ENCODE measurements at regions not wholly inside any gene's neighbourhood (a gene's known extent, or its start where the extent isn't known, plus 50 kb on each side); places are given as distances from the start of the nearest gene placed in this dataset.
"Not testable (repeated sequence)": the region's sequence is repeated elsewhere in the genome, so short reads cannot be mapped to it uniquely, and the experiment has no call there.

- not testable (repeated sequence) for DNase-seq
Measured at GRCh38 chr13:62729746-62730145, 1314.1 kb upstream of the PCDH20 start.

GRCh38 chr13:62721893-62722292, 1306.2 kb upstream of the PCDH20 start:
- DNase-seq, result no peak

- DNase-seq, result not testable (repeated sequence)
Measured at GRCh38 chr13:62711948-62712347, 1296.3 kb upstream of the PCDH20 start.

- no peak for DNase-seq
Measured at GRCh38 chr13:62710787-62711186, 1295.1 kb upstream of the PCDH20 start.

GRCh38 chr13:62706048-62706447, 1290.4 kb upstream of the PCDH20 start:
- no peak for DNase-seq

GRCh38 chr13:62704875-62705274, 1289.2 kb upstream of the PCDH20 start:
- DNase-seq, result no peak

GRCh38 chr13:62702502-62702901, 1286.9 kb upstream of the PCDH20 start:
- no peak for DNase-seq

GRCh38 chr13:62697701-62698100, 1282.1 kb upstream of the PCDH20 start:
- no peak for DNase-seq

- DNase-seq, result no peak
Measured at GRCh38 chr13:62696490-62696889, 1280.8 kb upstream of the PCDH20 start.

GRCh38 chr13:62687732-62688131, 1272.1 kb upstream of the PCDH20 start:
- DNase-seq, result no peak

GRCh38 chr13:62684359-62684758, 1268.7 kb upstream of the PCDH20 start:
- DNase-seq, result no peak

GRCh38 chr13:62682788-62683187, 1267.1 kb upstream of the PCDH20 start:
- DNase-seq, result no peak

GRCh38 chr13:62678039-62678438, 1262.4 kb upstream of the PCDH20 start:
- DNase-seq, result no peak

GRCh38 chr13:62663767-62664166, 1248.1 kb upstream of the PCDH20 start:
- no peak for DNase-seq

GRCh38 chr13:62659365-62659764, 1243.7 kb upstream of the PCDH20 start:
- no peak for DNase-seq

GRCh38 chr13:62653371-62653770, 1237.7 kb upstream of the PCDH20 start:
- no peak for DNase-seq

- no peak for DNase-seq
Measured at GRCh38 chr13:62643799-62644524, 1228.3 kb upstream of the PCDH20 start.

- DNase-seq, result no peak
Measured at GRCh38 chr13:62643007-62643483, 1227.4 kb upstream of the PCDH20 start.

- DNase-seq, result no peak
Measured at GRCh38 chr13:62635161-62635560, 1219.5 kb upstream of the PCDH20 start.

- DNase-seq, result no peak
Measured at GRCh38 chr13:62633448-62633847, 1217.8 kb upstream of the PCDH20 start.

- no peak for DNase-seq
Measured at GRCh38 chr13:62631619-62632018, 1216.0 kb upstream of the PCDH20 start.

GRCh38 chr13:62631124-62631523, 1215.5 kb upstream of the PCDH20 start:
- no peak for DNase-seq

GRCh38 chr13:62629618-62630017, 1214.0 kb upstream of the PCDH20 start:
- DNase-seq, result no peak

- DNase-seq, result no peak
Measured at GRCh38 chr13:62627226-62627625, 1211.6 kb upstream of the PCDH20 start.

- no peak for DNase-seq
Measured at GRCh38 chr13:62626771-62627170, 1211.1 kb upstream of the PCDH20 start.
